GOT3 (cell line): ENCODE measurements at regions not wholly inside any gene's neighbourhood (a gene's known extent, or its start where the extent isn't known, plus 50 kb on each side); places are given as distances from the start of the nearest gene placed in this dataset.

Source experiments
- DNase-seq: peaks from one replicate; lab custom pipeline; 2025; ENCODE audit warnings: mixed read lengths; lab: John Stamatoyannopoulos, UW

DNA sequence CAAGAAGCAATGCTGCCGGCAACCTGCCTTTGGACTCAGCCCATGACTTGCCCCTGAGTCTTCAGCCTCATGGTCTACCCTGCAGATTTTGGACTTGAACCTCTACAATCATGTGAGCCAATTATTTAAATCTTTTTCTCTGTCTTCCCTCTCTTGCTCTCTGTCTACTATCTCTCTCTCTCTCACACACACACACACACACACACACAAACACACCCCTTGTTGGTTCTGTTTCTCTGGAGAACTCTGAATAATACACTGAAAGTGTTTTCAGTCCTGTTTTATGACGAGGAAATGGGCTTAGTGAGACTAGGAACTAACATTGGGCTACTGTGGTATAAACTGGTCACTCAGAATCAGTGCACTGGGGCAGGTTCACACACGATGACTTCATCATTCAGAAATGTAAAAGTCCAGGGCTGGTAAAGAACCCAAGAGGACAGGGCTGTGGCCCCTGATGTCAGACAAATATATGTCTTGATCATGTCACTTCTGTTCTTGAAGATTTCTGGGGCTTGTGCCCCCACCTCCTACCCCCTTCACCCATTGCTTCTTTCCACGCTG lies 266.1 kb upstream of the SIX2 start:
- DNase-seq = no peak

DNA sequence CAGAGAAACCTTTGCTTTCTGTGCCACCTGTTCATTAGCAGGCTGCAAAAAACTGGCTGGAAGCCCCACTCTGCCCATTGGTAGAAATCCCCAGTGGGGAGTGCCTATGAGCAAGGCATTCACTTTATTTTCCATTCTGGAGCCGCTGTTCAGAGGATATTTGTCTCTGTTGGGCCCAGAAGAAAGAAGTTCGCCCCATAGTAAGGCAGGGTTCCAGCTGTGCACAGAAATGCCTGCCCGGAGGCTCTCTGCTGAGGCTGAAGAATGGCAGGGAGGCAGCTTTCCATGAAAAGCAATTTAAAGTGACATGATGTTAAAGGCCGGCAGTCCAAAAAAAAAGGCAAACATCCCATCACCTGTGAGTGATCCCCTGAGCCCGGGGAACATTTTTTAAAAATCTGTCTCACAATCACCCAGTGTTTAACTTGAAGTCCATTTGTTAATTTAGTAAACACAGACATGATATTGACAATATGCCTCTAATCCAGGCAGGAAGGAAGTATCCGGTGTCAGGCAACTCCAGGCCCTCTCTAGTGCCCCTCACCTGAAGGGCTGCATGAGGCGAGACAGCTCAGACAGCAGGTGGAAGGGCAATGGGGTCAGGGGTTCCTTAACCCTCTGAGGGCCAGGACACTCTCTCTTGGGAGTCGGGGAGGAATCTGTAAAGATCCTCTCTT lies 265.1 kb upstream of the SIX2 start:
- DNase-seq = no peak

DNA sequence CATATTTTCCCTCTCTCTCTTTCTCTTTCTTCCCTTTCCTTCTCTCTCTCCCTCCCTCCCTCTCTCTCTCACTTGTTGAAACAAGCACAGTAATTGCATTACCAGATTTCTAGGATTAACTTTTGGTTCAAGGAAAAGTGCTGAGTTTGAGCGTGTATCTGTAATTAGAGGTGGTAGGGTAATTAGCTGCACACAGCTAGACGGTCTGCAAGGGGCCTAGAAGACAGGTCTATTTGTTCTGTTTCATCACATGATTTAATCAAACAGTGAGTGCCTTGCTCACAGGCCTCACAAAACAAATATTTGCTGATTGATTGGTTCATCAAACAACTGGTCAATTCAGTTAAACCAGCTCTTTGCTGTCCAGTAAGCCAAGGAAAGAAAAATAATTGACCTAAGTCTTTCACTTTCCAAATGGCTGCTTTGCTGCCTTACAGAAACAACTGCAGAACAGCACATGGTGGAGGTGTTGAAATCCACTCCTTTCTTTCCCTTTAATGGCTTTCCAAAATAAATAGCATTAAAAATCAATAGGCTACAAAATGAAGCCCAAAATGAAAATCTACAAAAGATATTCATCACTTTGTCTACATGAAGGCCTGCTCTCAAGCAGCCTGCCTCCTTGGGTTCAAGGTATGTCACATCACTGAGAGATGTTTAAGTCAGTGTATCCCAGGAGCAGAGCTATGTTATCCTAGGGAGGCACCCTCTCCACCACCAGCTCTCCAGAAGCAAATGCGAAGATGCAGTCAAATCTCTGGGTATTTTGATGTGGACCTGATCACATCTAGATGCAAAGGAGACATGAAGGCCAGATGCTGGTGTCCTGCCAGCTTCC lies 264.4 kb upstream of the SIX2 start:
- DNase-seq = no peak

DNA sequence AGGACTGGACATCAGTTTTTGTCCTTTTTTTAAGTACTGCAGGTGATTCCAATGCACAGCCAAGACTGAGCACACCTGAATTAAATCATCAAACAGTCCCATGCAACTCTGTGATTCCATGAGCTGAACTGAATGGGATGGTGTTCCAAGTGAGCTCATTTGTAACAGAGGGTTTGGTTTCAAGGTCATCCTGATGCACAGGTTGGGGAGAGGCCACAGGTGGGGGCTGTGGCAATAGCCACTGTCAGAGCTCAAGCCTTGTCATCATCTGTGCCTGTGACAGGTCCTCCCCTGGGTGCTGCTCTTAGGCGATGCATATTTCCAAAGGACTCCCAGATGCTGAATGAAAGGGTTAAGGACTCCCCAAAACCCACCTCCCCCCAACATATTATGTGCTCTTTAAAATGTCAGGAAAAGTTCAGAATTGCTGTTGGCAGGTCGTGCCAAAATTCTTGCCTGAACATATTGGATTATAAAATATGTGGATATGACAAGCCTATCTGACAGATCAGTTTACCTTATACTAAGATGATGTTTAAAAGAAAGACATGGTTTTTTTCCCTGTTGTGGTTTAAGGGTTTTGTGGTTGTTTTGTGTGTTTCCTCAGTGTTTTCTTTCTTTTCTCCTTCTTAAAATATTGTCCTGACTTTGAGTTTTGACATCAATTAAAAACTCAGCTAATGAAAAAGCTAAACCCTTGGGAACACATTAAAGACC lies 263.5 kb upstream of the SIX2 start:
- no peak for DNase-seq

DNA sequence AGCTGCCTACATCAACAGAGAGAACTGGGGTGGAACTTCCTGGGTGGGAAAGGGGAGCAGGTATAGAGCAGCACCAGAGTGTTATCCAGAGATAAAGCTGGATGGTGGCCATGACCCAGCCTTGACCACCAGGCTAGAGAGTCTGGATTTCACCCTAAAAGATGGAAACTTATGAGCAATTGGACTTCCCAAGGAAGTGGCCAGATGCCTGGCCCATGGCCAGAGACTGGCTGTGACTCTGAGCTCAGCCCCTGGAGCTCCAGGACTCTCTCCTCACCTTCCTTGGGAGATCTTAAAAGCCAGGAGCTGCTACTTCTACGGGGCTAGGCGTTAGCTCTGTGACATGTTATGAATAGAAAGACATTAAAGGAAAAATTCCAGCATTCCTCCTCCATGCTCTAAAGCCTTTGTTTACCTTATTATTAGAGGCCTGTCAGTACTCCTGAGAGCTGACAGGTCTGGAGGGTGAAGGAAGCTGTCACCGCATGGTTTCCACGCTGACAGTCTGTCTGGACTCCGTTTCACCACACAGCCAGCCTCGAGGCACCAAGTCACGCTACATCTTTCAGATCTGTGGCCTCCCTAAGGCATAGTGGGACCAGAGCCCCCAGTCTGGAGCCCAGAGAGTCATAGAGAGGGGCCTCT lies 260.0 kb upstream of the SIX2 start:
- DNase-seq = no peak

DNA sequence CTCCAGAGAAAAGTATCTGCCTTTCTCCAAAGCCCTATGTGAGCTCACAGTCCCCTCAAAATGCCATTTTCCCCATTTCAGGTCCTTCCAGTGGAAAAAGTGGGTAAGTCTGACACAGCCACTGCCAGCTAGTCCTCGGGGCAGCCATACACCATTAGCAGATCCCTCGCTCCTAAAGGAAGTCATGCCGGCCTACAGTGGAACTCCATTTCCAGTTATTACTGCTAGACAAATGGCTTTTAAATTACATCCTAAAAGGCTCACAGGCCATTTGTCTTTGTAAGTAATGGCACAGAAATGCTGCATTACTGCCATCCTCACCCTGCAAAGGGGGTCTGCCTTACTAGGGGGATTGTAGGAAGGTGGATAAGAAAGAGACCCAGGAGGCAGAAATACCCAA lies 259.4 kb upstream of the SIX2 start:
- DNase-seq = no peak

DNA sequence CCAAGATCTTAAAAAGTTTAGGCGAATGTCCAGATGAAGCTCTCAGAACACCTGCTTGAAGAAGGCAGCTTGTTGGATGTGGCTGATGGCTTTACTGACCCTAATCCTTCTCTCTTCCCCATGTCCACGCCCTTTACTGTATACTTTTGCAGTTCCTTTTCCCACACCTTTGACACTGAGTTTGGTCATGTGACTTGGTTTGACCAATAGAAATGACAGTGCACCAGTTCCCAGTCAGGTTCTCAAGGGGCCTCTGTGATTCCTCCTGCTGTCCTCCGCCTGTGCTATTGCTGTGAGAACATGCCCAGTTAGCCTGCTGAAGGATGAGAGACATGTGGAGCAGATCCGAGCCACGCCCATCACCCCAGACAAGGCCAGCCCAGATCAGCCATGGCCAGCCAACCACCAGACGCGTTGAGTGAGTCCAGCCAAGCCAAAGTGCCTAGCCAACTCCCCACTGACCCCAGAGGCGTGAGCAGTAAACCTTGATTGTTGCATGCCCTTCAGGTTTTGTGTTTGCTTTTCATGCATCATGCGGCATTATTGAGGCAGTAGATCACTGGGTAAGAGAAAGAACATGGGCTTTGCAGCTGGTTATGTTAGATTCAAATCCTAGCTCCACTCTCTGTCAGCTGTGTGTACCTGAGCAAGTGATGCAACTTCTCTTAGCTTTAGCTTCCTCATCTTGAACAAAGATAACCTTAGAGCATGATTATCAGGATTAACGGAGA lies 258.0 kb upstream of the SIX2 start:
- no peak for DNase-seq

DNA sequence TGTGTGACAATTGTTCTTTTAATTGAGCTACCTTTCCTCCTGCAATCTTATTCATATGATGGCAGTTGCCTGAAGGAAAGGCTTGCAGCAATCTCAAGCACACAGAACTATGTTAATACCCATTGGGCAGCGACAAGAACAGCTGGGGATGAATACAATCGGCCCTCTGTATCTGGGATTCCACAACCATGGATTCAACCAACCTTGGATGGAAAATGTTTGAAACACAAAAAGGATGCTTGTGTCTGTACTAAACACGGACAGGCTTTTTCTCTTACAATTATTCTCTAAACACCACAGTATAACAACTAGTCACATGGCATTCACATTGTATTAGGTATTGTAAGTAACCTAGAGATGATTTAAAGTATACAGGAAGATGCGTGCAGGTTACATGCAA lies 256.1 kb upstream of the SIX2 start:
- no peak for DNase-seq

DNA sequence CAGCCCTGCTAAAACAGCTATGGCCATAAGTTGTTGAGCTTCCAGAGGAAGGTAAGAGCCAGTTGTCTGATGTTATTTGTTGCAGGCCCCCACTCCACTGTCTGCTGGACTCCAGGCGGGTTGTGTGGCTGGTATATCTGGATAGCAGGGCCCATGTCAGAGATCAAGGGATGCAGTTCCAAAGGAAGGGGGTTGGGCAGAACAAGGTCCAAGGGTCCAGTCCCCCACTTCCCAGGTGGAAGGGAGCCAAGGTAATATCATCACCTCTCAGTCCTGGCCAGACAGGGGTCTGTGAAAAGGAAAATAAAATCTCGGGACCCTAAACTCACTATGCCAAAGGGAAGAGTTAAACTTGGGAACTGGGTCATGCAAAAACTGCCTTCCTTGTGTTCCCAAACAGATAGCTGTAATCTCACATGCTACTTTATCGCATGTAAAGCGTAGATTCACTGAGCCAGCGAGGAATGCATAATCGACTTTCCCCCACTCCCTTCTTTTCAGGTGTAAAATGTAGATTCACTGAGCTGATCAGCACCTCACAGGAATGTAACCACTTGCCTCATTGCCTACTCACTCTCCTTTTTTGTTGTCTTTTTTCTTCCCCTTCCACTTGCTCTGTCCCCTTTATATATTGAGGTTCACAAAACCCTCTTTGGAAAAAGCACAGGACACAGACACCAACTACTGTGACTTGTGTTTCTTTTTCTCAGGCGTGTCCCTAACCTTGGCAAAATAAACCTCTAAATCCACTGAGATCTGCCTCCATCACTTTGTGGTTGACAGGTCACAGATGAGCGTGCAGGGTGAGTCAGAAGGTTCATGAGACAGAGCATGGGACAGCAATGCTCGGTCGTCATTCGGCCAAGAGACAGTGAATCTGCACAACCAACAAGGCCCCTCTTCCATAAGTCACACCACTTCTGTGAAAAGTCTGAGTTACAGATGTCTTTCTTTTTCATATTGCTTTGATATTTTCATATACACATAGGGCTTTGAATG lies 255.3 kb upstream of the SIX2 start:
- no peak for DNase-seq

DNA sequence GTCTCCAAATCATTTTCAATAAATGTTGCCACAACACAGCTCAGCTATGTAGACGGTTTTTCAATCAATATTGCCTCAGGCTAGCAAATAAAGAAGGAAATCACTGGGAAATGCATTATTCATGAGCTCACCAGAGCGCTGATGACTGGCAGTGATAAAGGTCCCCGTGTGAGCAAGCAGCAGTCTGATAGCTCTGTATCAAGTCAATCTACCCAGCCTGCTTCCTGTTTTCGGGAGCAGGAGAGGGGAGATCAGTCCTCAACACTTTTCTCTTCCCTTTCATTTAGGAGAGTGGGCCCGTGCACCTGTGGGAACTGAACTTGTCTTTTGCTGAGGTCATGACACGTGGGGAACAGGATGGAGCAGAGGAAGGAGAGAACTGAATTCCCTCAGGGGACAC lies 253.9 kb upstream of the SIX2 start:
- DNase-seq = no peak

DNA sequence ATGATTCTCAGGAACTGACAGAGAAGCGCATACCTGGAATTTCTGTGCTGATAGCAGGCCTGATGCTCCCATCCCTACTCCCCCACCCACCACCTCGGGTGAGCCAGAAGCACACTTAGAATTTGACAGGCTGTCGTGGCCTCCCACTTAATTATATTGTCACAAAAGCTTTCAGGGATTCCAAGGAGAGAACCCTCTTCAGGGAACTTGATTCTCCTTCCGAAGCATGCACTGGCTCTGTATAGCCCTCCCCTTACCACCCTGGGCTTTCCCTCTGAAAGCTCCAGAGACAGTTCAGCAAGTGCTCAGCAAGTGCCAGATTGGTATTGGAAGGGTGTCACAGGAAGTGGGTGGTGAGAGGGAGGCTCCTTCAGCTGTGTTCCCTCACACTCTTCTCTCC lies 252.5 kb upstream of the SIX2 start:
- DNase-seq = no peak

DNA sequence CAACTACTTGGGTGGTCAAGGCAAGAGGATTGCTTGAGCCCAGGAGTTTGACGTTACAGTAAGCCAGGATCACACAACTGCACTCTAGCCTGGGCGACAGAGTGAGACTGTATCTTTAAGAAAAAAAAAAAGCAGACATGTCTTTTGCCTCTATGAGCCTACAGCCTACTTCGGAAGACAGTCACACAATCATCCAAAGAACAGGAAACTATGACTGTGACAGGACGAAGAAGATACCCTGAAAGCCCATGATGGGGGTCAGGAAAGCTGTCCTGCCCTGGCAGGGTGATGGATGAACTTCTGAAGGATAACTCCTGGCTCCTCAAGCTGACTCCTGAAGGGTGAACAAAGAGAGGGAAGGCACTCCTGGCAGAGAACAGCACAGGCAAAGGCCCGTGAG lies 251.7 kb upstream of the SIX2 start:
- DNase-seq = no peak

DNA sequence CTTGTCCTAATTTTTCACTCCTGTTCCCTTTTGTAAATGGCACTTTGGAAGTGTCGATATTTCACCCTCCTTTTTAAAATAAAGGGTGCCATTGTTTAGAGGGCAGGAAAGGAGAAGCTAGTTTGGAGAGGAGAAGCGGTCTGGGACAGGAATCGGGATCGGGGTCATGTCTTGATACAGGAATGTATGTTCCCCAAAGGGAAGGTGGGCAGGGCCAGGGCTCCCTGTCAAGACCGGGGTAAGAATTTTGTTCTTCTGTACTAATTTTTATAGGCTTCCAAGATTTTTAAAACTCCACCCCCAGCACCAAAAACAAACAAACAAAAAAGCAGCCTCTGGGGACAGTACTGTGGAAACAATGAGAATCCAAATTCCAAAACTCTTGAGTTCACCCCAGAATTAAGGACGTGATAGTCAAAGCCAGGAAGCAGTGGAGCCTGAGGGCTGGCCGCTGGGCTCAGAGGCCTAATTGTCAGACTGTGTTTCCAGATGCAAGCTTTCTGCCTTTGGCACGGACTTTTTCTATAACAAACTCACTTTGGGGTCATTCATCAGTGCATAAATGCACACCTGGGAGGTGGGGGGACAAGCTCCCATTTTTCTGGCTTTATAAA lies 250.4 kb upstream of the SIX2 start:
- no peak for DNase-seq

DNA sequence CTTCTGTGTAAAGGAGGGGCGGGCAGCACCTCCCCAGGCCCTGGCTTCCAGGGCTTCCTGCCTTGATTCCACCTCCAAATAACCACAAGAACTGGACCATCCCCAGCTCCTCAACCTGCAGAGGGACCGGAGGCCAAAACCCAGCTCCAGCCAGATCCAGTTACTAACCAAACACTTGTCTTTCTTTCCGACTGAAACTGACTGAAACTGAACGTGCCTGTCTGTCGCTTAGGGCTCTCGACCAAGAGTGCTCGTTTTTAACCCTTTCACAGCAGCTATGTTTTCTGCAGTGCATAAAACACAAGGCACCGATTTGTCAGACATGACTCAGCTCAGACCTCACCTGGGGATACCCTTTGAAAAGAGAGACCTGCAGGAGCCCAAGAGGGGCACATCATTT lies 249.9 kb upstream of the SIX2 start:
- DNase-seq = no peak

DNA sequence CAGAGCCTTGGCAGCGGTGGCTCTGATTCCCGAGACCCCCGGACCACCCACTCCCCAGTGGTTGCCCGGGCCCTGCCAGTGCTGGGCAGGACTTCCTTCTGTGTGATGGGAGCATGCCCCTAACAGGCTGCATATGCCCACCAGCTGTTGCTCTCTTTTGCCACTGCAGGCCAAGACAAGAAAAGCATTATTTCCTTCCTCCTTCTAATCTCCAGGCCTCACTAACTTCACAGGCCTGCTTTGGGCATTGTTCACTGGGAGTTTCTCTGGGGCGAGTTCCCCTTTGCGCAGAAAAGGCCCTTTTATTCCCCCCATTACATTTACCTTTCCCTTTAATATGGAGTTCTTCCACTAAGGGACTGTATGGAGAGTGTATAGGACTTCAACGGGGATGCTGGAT lies 249.1 kb upstream of the SIX2 start:
- no peak for DNase-seq

DNA sequence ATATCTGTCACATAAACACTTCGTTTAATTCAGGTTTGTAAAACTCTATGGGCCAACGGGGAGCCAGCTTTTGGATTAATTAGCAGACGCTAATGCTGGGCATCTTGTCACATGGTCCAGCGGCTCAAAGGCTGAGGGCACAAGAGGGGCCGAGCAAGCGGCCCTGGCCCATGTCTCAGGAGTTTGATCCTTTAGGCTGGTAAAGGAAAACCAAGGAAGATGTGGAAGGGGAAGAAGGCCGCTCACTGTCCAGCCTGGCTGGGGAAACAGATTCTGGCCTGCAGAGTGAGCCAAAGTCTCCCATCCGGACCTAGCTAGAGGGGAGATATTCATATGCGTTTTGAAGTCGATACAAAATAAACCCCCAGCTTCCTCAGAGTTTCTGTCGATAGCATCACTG lies 248.6 kb upstream of the SIX2 start:
- DNase-seq = no peak

DNA sequence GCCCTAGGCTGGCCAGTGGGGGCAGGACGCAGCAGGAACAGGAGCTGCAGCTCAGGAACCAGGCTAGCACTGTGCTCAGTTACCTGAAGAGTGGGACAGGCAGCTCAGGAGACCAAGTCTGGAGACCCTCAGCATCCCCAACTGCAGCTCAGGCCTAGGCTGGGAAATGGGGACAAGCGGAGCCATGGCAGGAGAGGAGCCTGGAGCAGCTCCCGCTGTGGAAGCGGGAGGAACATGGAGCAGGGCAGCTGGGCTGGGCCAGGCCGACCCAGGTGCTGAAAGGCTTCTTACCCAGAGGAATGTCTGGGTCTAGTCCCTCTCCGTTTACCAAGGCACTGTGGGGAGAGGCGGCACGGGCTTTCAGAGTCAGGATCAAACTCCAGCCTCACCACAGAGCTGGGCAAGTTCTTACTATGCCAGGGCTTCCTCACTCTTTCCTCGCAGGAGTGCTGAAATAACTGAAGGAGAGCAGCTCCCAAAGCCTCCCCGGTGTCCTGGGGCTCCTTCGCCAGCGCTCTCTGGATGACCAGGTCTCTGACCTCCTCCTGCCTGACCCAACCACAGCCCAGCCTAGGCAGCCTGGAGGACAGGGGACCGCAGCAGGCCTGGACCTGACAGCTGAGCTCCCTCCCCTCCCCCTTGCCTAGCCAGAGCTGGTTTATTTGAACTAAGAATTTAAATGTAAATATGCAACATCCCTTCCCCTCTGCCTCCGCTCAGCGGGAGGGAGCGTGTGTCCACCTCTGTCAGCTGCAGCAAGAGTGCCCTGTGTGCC lies 247.8 kb upstream of the SIX2 start:
- DNase-seq = no peak

DNA sequence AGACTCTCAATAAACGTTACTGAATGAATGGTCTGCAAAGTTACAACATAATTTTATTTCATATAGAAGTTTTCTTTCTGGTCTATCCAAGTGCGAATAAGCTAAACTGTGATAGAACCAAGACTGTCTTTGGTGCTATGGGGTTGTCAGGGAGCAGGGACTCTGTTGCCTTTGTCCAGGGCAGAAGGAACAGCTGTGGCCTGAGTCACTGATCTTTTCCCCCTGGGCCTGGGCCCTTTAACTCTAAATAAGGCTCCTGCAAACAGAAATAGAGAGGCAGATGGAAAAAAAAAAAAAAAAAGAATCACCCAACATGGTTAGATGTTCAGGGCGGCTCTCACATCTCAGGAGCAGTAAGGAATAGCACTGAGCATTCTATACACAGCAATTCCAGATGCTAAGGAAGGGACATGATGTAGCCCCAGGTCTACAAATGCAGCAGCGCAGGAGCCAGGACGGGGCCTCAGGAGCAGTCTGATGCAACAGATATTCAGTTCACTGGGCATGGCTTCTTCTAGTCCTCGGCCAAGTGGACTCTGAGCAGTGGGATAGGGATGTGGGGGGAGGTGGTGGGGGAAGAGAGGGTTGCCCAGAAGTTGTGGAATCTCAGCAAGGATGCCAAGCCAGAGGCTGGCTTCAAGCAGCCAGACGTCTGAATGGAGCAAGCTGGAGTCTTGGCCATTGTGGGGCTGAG lies 247.1 kb upstream of the SIX2 start:
- no peak for DNase-seq
